ENCODE measurements at regions not wholly inside any gene's neighbourhood (a gene's known extent, or its start where the extent isn't known, plus 50 kb on each side); places are given as distances from the start of the nearest gene placed in this dataset.

DNA sequence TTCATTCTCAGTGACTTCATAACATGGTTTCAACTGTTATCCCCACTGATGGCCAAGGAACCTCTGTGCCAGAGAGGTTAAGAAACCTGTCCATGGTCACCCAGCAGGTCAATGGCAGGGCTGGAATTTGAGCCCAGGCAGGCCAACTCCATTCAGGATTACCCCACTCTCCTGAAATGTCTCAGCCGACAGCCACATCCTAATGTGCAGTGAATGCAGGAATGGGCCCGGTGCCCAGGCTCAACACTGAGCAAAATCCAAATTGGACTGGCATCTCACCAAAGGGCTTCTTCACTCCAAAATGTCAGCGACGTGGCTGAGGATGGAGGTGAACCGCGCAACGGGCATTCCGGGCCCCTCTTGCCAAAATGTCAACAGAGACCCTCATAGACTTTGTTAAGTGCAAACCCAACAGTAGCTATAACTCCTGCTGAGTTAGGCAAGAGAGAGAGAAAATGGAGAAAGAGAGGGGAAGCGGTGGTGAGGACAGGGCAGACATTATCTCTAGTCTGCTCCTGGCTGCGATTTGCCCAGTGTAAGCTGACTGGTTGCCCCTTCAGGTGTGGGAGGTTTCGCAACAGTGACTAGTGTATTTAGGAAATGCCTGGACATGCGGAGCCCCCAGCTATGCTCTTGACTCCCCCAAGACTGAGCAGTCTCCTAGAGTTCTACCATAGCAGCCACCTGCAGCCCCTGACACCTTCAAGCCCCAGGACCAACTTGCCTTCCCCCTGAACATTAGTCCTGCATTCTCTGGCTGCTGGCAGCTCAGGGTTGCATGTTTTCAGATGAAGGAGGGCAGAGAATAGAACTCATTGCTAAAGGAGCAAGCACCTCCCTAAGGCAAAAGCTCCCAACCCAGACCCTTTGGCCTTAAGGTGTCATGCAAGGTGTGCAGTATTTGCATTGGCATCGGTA lies 167.7 kb downstream of the ANAPC1 start:
- Histone ChIP-seq H3K4me1 (ENCODE audit: control insufficient read depth in 1 of 2, insufficient read depth in 1 of 2, low read depth in 1 of 2, low read length in 1 of 2) (no peaks in the 10 kb centered on the region), H3K27me3 (no peaks in the 10 kb centered on the region), H3K27ac (no peak overlapping the region), H3K9me3 (no peaks in the 10 kb centered on the region), H3K36me3 (no peaks in the 10 kb centered on the region), H3K4me3 (ENCODE audit: low read depth in 1 of 2, low read length in 1 of 2) (no peak overlapping the region)
- TF ChIP-seq, protein P1, sequence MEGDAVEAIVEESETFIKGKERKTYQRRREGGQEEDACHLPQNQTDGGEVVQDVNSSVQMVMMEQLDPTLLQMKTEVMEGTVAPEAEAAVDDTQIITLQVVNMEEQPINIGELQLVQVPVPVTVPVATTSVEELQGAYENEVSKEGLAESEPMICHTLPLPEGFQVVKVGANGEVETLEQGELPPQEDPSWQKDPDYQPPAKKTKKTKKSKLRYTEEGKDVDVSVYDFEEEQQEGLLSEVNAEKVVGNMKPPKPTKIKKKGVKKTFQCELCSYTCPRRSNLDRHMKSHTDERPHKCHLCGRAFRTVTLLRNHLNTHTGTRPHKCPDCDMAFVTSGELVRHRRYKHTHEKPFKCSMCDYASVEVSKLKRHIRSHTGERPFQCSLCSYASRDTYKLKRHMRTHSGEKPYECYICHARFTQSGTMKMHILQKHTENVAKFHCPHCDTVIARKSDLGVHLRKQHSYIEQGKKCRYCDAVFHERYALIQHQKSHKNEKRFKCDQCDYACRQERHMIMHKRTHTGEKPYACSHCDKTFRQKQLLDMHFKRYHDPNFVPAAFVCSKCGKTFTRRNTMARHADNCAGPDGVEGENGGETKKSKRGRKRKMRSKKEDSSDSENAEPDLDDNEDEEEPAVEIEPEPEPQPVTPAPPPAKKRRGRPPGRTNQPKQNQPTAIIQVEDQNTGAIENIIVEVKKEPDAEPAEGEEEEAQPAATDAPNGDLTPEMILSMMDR (IDR thresholded peaks at IDR 0.05) = no peak

DNA sequence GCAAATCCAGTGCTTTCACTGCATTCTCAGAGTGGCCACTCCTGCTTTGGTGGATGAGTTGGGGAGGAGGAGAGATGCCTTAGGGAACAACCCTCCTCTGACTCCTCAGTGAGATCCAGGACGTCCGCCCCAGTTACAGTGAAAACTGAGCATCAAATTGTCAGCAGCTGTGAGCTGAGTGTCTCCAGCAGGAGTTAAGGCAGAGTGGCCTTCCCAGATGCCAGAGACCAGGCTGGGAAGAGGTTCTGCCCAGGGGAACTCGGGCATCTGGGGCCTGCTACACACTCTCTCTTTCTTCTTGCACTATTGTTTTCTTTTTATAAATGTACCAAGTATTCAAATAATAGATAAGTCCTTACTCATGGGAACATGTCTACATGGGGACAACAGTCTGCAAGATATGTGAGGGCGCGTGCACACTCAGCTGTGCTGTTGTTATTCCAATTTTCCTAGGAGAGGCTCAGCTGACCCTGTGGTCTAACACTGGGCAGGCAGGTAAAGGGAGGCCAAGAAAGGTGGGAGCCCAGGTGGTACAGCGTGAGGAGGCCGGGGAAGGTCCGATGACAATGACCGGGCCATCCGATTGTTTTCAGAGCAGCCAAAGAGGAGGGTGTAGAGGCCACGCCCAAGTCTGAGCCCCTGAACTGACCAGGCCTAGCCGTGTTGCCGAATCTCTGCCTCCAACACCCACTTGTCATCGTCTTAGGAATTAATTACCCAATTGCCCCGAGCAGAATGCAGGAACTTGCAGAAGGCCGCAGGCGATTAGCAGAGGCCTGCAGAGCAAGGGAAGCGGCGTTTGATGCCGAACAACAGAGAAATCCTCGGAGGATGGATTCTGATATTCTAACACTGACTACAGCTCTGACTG lies 166.9 kb downstream of the ANAPC1 start:
- TF ChIP-seq, protein P1 (IDR thresholded peaks at IDR 0.05) = no peak
- Histone ChIP-seq H3K9me3 (no peaks in the 10 kb centered on the region), H3K36me3 (no peaks in the 10 kb centered on the region), H3K27me3 (no peaks in the 10 kb centered on the region), H3K4me3 (ENCODE audit: low read depth in 1 of 2, low read length in 1 of 2) (no peak overlapping the region), H3K27ac (no peak overlapping the region), H3K4me1 (ENCODE audit: control insufficient read depth in 1 of 2, insufficient read depth in 1 of 2, low read depth in 1 of 2, low read length in 1 of 2) (no peaks in the 10 kb centered on the region)

Measured in neutrophil (primary cell).